Suprapubic skin (tissue), 4 donors: ENCODE measurements at regions not wholly inside any gene's neighbourhood (a gene's known extent, or its start where the extent isn't known, plus 50 kb on each side); places are given as distances from the start of the nearest gene placed in this dataset.

Experiments
- DNase-seq, 2 donors: peaks; one replicate each; pipeline ENCODE4 v3.0.0-alpha.2; 2019; ENCODE audit warnings: low spot score in 2 of 2
- H3K27ac ChIP-seq: fragments of 200-600 bp; sonication (generic); one replicate; pipeline ENCODE4 v1.5.1; 2019
- H3K27me3 ChIP-seq: fragments of 200-600 bp; sonication (generic); one replicate; pipeline ENCODE4 v1.5.1; 2019
- H3K36me3 ChIP-seq: fragments of 200-600 bp; sonication (generic); one replicate; pipeline ENCODE4 v1.5.1; 2019
- H3K4me1 ChIP-seq: fragments of 200-600 bp; sonication (generic); one replicate; pipeline ENCODE4 v1.5.1; 2019
- H3K4me3 ChIP-seq: fragments of 200-600 bp; sonication (generic); one replicate; pipeline ENCODE4 v1.5.1; 2019; ENCODE audit warnings: mild to moderate bottlenecking
- H3K9me3 ChIP-seq: fragments of 200-600 bp; sonication (generic); one replicate; pipeline ENCODE4 v1.5.1; 2019
- CTCF ChIP-seq, 2 donors: fragments of 200-600 bp in 1 of 2; fragments of 450-650 bp in 1 of 2; sonication (generic) in 1 of 2; IDR thresholded peaks; one replicate each; pipeline ENCODE4 v1.5.1; 2016 to 2019; ENCODE audit warnings: antibody characterized with exemption in 2 of 2, mild to moderate bottlenecking in 1 of 2, moderate library complexity in 1 of 2
- EP300 ChIP-seq: sonication (generic); formaldehyde crosslinking; IDR thresholded peaks from one replicate; pipeline ENCODE4 v1.6.1; 2017; ENCODE audit warnings: antibody characterized with exemption
- POLR2A ChIP-seq, 2 donors: fragments of 450-650 bp; IDR thresholded peaks; one replicate each; pipeline ENCODE4 v1.6.1; 2017; ENCODE audit warnings: antibody characterized with exemption in 2 of 2, mild to moderate bottlenecking in 2 of 2, moderate library complexity in 2 of 2
- POLR2AphosphoS5 ChIP-seq, 3 donors: sonication (generic); formaldehyde crosslinking; IDR thresholded peaks; one replicate each; pipeline ENCODE4 v1.6.1; 2017; ENCODE audit warnings: antibody characterized with exemption in 3 of 3
- WGBS: methylation state at CpG from one replicate; pipeline ENCODE4 v1.1.5; 2018; 5-methylcytosine and 5-hydroxymethylcytosine counted together

- no peaks in the 10 kb centered on the region for H3K27me3 ChIP-seq
- H3K4me1 ChIP-seq, result peaks cover 11% of the 10 kb centered on the region
- DNase-seq, result no peak
- 72% methylated on average over 5 of the region's 5 CpGs for WGBS
- H3K36me3 ChIP-seq, result no peaks in the 10 kb centered on the region
- TF ChIP-seq EP300, result no peak
- TF ChIP-seq CTCF (IDR thresholded peaks at IDR 0.05), result no peak
- no peak for TF ChIP-seq POLR2A (IDR thresholded peaks at IDR 0.05)
- TF ChIP-seq POLR2AphosphoS5 (IDR thresholded peaks at IDR 0.05), result no peak
- H3K4me3 ChIP-seq, result no peak overlapping the region
- H3K27ac ChIP-seq, result no peak overlapping the region
- no peaks in the 10 kb centered on the region for H3K9me3 ChIP-seq
Measured at GRCh38 chr12:67535971-67536370, 112.6 kb upstream of the DYRK2 start.

GRCh38 chr12:67539329-67539728, 109.2 kb upstream of the DYRK2 start:
- DNase-seq, result no peak
- H3K9me3 ChIP-seq, result no peaks in the 10 kb centered on the region
- peaks cover 4% of the 10 kb centered on the region for H3K4me1 ChIP-seq
- no peak overlapping the region for H3K4me3 ChIP-seq
- H3K27ac ChIP-seq, result no peak overlapping the region
- H3K27me3 ChIP-seq, result peaks cover 3% of the 10 kb centered on the region
- WGBS, result 76% methylated on average over 9 of the region's 9 CpGs
- H3K36me3 ChIP-seq, result no peaks in the 10 kb centered on the region
- TF ChIP-seq POLR2A (IDR thresholded peaks at IDR 0.05), result no peak
- no peak for TF ChIP-seq EP300
- no peak for TF ChIP-seq CTCF (IDR thresholded peaks at IDR 0.05)

- peaks cover 3% of the 10 kb centered on the region for H3K27me3 ChIP-seq
- TF ChIP-seq POLR2A (IDR thresholded peaks at IDR 0.05), result no peak
- H3K4me1 ChIP-seq, result no peaks in the 10 kb centered on the region
- 83% methylated on average over 3 of the region's 3 CpGs for WGBS
- no peaks in the 10 kb centered on the region for H3K9me3 ChIP-seq
- no peak for DNase-seq
- H3K4me3 ChIP-seq, result no peak overlapping the region
- H3K36me3 ChIP-seq, result no peaks in the 10 kb centered on the region
- H3K27ac ChIP-seq, result no peak overlapping the region
Measured at GRCh38 chr12:67539946-67540345, 108.6 kb upstream of the DYRK2 start.

GRCh38 chr12:67540920-67541624, 107.5 kb upstream of the DYRK2 start:
- TF ChIP-seq POLR2A (IDR thresholded peaks at IDR 0.05) (no peak), EP300 (no peak), CTCF (IDR thresholded peaks at IDR 0.05) (no peak), POLR2AphosphoS5 (IDR thresholded peaks at IDR 0.05) (no peak)
- 63% methylated on average over 8 of the region's 8 CpGs for WGBS
- DNase-seq, result no peak
- Histone ChIP-seq H3K27me3 (peaks cover 3% of the 10 kb centered on the region), H3K4me3 (no peak overlapping the region), H3K27ac (no peak overlapping the region), H3K9me3 (no peaks in the 10 kb centered on the region), H3K4me1 (no peaks in the 10 kb centered on the region), H3K36me3 (no peaks in the 10 kb centered on the region)

- Histone ChIP-seq H3K4me3 (no peak overlapping the region), H3K27me3 (peaks cover 3% of the 10 kb centered on the region), H3K4me1 (no peaks in the 10 kb centered on the region), H3K27ac (no peak overlapping the region), H3K9me3 (no peaks in the 10 kb centered on the region), H3K36me3 (no peaks in the 10 kb centered on the region)
- no peak for DNase-seq
- TF ChIP-seq POLR2A (IDR thresholded peaks at IDR 0.05) (no peak), POLR2AphosphoS5 (IDR thresholded peaks at IDR 0.05) (no peak), CTCF (IDR thresholded peaks at IDR 0.05) (no peak), EP300 (no peak)
- 71% methylated on average over 3 of the region's 3 CpGs for WGBS
Measured at GRCh38 chr12:67541625-67541991, 106.9 kb upstream of the DYRK2 start.
